Endothelial cell of umbilical vein (primary cell): ENCODE measurements at regions not wholly inside any gene's neighbourhood (a gene's known extent, or its start where the extent isn't known, plus 50 kb on each side); places are given as distances from the start of the nearest gene placed in this dataset.

Source experiments
- POLR2A ChIP-seq: IDR thresholded peaks from 2 replicates; pipeline ENCODE4 v1.6.1; 2012; ENCODE audit warnings: low read depth, mild to moderate bottlenecking, control low read depth, low read length
- TF ChIP-seq, protein P1 (sequence below), 2 donors: IDR thresholded peaks; 1 replicate in 1 of 2; 2 replicates in 1 of 2; pipeline ENCODE4 v1.5.1; 2011; ENCODE audit warnings: low read length in 2 of 2, mild to moderate bottlenecking in 2 of 2, moderate library complexity in 2 of 2, control low read depth in 1 of 2, inconsistent platforms in 1 of 2, low read depth in 1 of 2; ENCODE audit not compliant: insufficient read depth in 1 of 2; ENCODE audit errors: extremely low read depth in 1 of 2

DNA sequence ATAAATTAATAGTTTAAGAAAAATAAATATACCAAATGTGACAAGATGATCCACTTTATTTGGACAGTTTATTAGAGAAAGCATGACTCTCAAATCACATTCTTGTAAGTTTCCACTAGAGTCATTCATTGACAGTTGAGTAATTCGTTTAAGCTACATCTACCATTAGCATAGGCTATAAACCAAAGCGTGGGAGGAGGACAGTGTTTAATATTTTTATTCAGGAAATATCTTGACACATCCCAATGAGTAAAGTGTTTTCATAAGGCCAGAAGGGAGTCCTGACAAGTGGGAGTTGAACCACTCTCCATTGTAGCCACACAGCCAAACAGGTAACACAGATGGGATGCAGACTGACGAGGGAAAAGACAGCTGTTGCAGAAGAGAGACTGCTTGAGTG lies 386.5 kb upstream of the SEMA3D start:
- TF ChIP-seq, protein P1, sequence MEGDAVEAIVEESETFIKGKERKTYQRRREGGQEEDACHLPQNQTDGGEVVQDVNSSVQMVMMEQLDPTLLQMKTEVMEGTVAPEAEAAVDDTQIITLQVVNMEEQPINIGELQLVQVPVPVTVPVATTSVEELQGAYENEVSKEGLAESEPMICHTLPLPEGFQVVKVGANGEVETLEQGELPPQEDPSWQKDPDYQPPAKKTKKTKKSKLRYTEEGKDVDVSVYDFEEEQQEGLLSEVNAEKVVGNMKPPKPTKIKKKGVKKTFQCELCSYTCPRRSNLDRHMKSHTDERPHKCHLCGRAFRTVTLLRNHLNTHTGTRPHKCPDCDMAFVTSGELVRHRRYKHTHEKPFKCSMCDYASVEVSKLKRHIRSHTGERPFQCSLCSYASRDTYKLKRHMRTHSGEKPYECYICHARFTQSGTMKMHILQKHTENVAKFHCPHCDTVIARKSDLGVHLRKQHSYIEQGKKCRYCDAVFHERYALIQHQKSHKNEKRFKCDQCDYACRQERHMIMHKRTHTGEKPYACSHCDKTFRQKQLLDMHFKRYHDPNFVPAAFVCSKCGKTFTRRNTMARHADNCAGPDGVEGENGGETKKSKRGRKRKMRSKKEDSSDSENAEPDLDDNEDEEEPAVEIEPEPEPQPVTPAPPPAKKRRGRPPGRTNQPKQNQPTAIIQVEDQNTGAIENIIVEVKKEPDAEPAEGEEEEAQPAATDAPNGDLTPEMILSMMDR (IDR thresholded peaks at IDR 0.05; ENCODE audit: extremely low read depth in 1 of 2, insufficient read depth in 1 of 2, low read depth in 1 of 2, low read length in 2 of 2), result no peak
- TF ChIP-seq POLR2A, result no peak
